Neuron (in vitro differentiated cells): ENCODE measurements at regions not wholly inside any gene's neighbourhood (a gene's known extent, or its start where the extent isn't known, plus 50 kb on each side); places are given as distances from the start of the nearest gene placed in this dataset.

Experiments used
- H2AFZ ChIP-seq: one replicate; pipeline ENCODE4 v1.6.1; 2013; ENCODE audit warnings: low read depth, mild to moderate bottlenecking, inconsistent platforms, low read length, moderate library complexity
- H3K27me3 ChIP-seq: one replicate; pipeline ENCODE4 v1.6.1; 2013; ENCODE audit warnings: low read length; ENCODE audit not compliant: insufficient read depth
- H3K36me3 ChIP-seq: one replicate; pipeline ENCODE4 v1.6.1; 2013; ENCODE audit warnings: low read length; ENCODE audit not compliant: insufficient read depth
- H3K4me1 ChIP-seq: one replicate; pipeline ENCODE4 v1.6.1; 2013; ENCODE audit warnings: low read length; ENCODE audit not compliant: insufficient read depth
- H3K4me3 ChIP-seq: 2 replicates; pipeline ENCODE4 v1.5.1; 2013; ENCODE audit warnings: mild to moderate bottlenecking, low read length, moderate library complexity
- H3K9me3 ChIP-seq: one replicate; pipeline ENCODE4 v1.6.1; 2013; ENCODE audit warnings: low read length

DNA sequence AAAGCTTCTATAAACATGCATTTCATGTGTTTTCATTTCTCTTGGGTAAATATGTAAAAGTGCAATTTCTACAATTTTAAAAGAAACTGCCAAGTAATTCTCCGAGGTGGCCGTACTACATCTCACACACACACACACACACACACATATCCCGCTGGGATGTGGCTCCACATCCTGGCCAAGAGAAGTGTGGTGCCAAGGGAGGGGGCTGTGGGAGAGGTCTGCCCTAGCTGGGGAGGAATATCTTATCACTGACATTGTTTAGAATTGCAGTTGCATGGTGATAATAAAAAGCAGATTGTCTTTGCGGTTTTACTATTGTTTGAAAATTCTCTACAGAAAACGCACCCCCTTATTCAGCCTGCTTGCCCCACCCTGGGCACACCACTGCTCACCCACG lies 558.4 kb downstream of the BNC2 start:
- H3K27me3 ChIP-seq, result no peaks in the 10 kb centered on the region
- no peaks in the 10 kb centered on the region for H3K9me3 ChIP-seq

GRCh38 chr9:16312962-16313546 lies 557.4 kb downstream of the BNC2 start:
- Histone ChIP-seq H3K36me3 (no peaks in the 10 kb centered on the region), H3K9me3 (no peaks in the 10 kb centered on the region), H3K4me3 (no peak overlapping the region), H2AFZ (no peak overlapping the region), H3K4me1 (peaks cover 12% of the 10 kb centered on the region), H3K27me3 (no peaks in the 10 kb centered on the region)

More for the DNA sequence above, 558.4 kb downstream of the BNC2 start:
- H3K36me3 ChIP-seq, result no peaks in the 10 kb centered on the region
- peaks cover 12% of the 10 kb centered on the region for H3K4me1 ChIP-seq
- no peak overlapping the region for H3K4me3 ChIP-seq
- H2AFZ ChIP-seq, result no peak overlapping the region

DNA sequence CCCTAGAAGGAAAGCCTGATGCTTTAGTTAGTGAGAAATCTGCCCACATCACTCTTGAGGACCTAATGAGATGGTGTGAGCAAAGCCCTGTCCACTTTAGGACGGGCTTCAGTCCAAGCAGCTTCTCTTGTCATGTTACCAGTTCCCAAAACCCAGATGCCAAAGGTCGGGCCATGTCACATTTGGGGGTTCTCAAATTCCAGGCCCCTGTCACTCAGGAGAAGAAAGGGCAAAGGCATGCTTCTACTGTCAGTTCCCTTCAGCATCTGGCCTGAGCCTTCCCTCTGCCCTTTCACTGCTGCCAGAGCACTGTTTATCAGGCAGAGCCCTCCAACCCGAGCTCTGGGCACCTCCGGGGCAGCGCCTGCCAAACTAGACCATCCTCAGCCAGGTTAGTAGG lies 556.0 kb downstream of the BNC2 start:
- Histone ChIP-seq H3K9me3 (peaks cover 1% of the 10 kb centered on the region), H3K4me1 (peaks cover 12% of the 10 kb centered on the region), H3K36me3 (no peaks in the 10 kb centered on the region), H2AFZ (no peak overlapping the region), H3K4me3 (no peak overlapping the region), H3K27me3 (no peaks in the 10 kb centered on the region)

- Histone ChIP-seq H3K36me3 (no peaks in the 10 kb centered on the region), H2AFZ (no peak overlapping the region), H3K27me3 (no peaks in the 10 kb centered on the region), H3K9me3 (peaks cover 3% of the 10 kb centered on the region), H3K4me3 (no peak overlapping the region), H3K4me1 (peaks cover 2% of the 10 kb centered on the region)
Observed at GRCh38 chr9:16315720-16316119, 554.8 kb downstream of the BNC2 start.

DNA sequence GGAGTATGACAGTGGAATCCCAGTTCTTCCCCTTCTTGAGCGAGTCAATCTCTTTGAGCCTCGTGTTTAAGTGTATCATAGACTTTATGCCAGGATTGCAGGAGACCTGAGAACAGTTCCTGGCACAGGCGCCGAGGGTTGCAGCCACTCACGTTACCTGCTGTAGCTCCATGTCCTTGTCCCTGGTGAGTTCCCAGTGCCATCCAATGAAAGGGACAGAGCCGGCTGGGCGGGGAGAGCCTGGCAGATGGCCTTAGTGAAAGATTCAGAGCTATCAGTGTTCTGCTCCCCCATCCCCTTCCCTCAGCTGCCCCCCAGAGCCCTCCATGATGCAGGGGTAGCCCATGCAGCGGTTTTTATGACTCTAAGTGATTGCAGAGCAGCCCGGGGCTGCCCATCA lies 554.0 kb downstream of the BNC2 start:
- no peak overlapping the region for H2AFZ ChIP-seq
- no peaks in the 10 kb centered on the region for H3K36me3 ChIP-seq
- no peak overlapping the region for H3K4me3 ChIP-seq

GRCh38 chr9:16316911-16317817 lies 553.3 kb downstream of the BNC2 start:
- H3K27me3 ChIP-seq, result no peaks in the 10 kb centered on the region
- no peak overlapping the region for H3K4me3 ChIP-seq
- H3K9me3 ChIP-seq, result peaks cover 3% of the 10 kb centered on the region
- H3K36me3 ChIP-seq, result no peaks in the 10 kb centered on the region
- no peak overlapping the region for H2AFZ ChIP-seq
- H3K4me1 ChIP-seq, result peaks cover 10% of the 10 kb centered on the region

More for the DNA sequence above, 554.0 kb downstream of the BNC2 start:
- Histone ChIP-seq H3K27me3 (no peaks in the 10 kb centered on the region), H3K4me1 (peaks cover 6% of the 10 kb centered on the region), H3K9me3 (peaks cover 3% of the 10 kb centered on the region)

DNA sequence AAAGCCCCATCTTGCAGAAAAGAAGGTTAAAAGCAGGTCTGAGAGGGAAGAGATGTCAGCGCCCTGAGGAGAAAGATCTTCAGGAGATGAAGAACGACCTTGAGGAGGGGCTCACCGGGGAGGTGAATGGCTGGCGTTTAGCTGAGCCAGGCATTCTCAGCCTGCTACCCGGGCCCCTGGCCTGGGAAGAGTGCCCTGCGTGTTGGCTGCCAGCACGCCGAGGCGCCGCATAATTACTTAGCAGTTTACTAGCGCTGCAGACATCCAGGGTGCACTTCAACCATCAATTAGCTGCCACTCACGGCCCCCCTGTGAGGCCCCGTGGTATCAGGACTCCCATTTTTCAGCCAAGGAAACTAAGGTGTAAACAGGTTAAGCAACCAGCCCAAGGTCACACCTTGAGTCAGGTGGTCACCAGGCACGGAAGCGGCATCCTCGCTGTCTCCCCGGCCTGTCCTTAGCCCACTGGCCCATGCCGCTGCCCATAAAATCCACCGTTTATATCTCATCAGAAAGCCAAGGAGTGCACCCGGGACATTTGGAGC lies 551.9 kb downstream of the BNC2 start:
- Histone ChIP-seq H3K36me3 (no peaks in the 10 kb centered on the region), H3K9me3 (peaks cover 3% of the 10 kb centered on the region), H3K4me3 (no peak overlapping the region), H3K27me3 (no peaks in the 10 kb centered on the region), H3K4me1 (peaks cover 10% of the 10 kb centered on the region), H2AFZ (no peak overlapping the region)

DNA sequence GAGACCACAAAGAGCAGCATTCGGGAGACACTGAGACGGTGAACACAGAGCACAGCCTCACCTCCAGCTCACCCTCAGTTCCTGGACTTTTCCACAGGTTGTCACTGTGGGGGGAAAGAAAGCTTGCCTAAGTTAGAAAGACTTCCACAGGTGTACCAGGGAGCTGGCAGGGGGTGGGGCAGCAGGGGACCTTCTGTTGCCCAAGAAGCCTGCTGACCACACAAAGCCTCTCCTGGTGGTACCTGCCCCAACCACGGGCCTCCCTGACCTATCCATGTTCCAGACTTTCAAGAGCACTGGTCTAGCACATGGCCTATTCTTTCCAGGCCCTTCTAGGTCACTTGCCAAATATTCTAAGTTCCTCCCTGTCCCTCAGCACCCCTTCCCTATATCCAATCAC lies 550.8 kb downstream of the BNC2 start:
- H3K9me3 ChIP-seq, result peaks cover 3% of the 10 kb centered on the region
- peaks cover 10% of the 10 kb centered on the region for H3K4me1 ChIP-seq

DNA sequence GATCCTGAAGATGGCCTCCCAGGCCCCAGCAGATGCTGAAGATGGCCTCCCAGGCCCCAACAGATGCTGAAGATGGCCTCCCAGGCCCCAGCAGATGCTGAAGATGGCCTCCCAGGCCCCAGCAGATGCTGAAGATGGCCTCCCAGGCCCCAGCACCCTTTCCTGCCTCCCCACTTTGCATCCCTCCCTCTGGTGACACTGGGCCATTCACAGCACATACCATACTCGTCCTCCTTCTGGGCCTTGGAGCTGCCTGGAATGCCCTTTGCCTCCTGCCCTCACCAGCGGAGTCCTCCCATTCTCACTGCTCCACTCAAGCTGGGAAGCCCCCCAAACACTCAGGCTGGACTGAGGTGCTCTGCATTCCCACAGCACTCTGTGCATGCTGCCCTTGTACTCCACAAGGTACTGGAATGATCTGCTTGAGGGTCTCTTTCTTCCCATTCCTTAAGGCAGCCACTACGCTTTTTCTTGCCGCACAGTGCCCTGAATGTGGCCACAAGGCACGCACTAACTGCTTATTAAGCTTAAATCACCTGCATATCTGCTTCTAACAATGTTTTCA lies 550.0 kb downstream of the BNC2 start:
- Histone ChIP-seq H3K27me3 (no peaks in the 10 kb centered on the region), H3K9me3 (peaks cover 3% of the 10 kb centered on the region), H2AFZ (no peak overlapping the region), H3K4me1 (peaks cover 10% of the 10 kb centered on the region), H3K4me3 (no peak overlapping the region), H3K36me3 (no peaks in the 10 kb centered on the region)

More for the DNA sequence above, 550.8 kb downstream of the BNC2 start:
- H3K36me3 ChIP-seq, result no peaks in the 10 kb centered on the region
- H3K27me3 ChIP-seq, result no peaks in the 10 kb centered on the region
- H3K4me3 ChIP-seq, result no peak overlapping the region
- no peak overlapping the region for H2AFZ ChIP-seq

GRCh38 chr9:16321461-16322119 lies 548.9 kb downstream of the BNC2 start:
- H3K4me3 ChIP-seq, result no peak overlapping the region
- H2AFZ ChIP-seq, result peak overlapping the region; percentile 15
- H3K27me3 ChIP-seq, result no peaks in the 10 kb centered on the region
- H3K4me1 ChIP-seq, result peaks cover 10% of the 10 kb centered on the region
- peaks cover 3% of the 10 kb centered on the region for H3K9me3 ChIP-seq
- H3K36me3 ChIP-seq, result no peaks in the 10 kb centered on the region

GRCh38 chr9:16322849-16323248 lies 547.6 kb downstream of the BNC2 start:
- H3K9me3 ChIP-seq, result peaks cover 3% of the 10 kb centered on the region
- no peaks in the 10 kb centered on the region for H3K36me3 ChIP-seq
- H3K4me3 ChIP-seq, result no peak overlapping the region
- peaks cover 10% of the 10 kb centered on the region for H3K4me1 ChIP-seq
- H2AFZ ChIP-seq, result no peak overlapping the region
- H3K27me3 ChIP-seq, result no peaks in the 10 kb centered on the region

- Histone ChIP-seq H3K9me3 (no peaks in the 10 kb centered on the region), H3K27me3 (no peaks in the 10 kb centered on the region), H2AFZ (no peak overlapping the region), H3K36me3 (no peaks in the 10 kb centered on the region), H3K4me3 (no peak overlapping the region), H3K4me1 (peaks cover 23% of the 10 kb centered on the region)
Observed at GRCh38 chr9:16325966-16326365, 544.5 kb downstream of the BNC2 start.

DNA sequence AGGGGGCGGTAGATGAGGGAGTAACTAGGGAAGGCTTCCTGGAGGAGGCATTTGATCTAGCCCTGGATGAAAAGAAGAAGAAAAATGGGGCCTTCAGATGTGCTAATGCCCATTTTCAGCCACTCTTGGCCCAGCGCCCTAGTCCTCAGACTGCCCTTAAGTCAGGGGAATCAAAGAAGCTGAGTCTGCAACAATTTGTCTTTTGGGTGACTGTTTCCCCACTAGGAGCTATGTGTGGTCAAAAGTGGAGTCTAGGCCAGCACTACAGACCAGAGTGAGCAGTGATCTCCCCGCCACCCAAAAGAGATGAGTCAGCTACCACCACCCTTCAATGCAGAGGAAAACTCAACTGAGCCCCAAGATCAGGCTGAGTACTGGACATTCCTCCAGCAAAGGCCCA lies 542.1 kb downstream of the BNC2 start:
- Histone ChIP-seq H3K27me3 (no peaks in the 10 kb centered on the region), H3K36me3 (no peaks in the 10 kb centered on the region), H3K9me3 (no peaks in the 10 kb centered on the region), H3K4me1 (peaks cover 15% of the 10 kb centered on the region), H2AFZ (no peak overlapping the region), H3K4me3 (no peak overlapping the region)
